ENCODE measurements at regions not wholly inside any gene's neighbourhood (a gene's known extent, or its start where the extent isn't known, plus 50 kb on each side); places are given as distances from the start of the nearest gene placed in this dataset.

- no peak for TF ChIP-seq ZNF274 (IDR thresholded peaks at IDR 0.05; ENCODE audit: low read depth, low read length)
- TF ChIP-seq YY1 (IDR thresholded peaks at IDR 0.05; ENCODE audit: insufficient read depth, insufficient read length) = no peak
- TF ChIP-seq SUZ12 (IDR thresholded peaks at IDR 0.05; ENCODE audit: extremely low read depth, insufficient read depth, insufficient read length) = no peak
Observed at GRCh38 chr9:1653282-1653681, 361.9 kb upstream of the SMARCA2 start.

Data from NT2/D1 (cell line).